ENCODE measurements at regions not wholly inside any gene's neighbourhood (a gene's known extent, or its start where the extent isn't known, plus 50 kb on each side); places are given as distances from the start of the nearest gene placed in this dataset.
"Not testable (repeated sequence)": the region's sequence is repeated elsewhere in the genome, so short reads cannot be mapped to it uniquely, and the experiment has no call there.

GRCh38 chr5:96483878-96484277 lies 50.8 kb upstream of the PCSK1 start:
- no peak for DNase-seq

GRCh38 chr5:96487859-96488258 lies 54.8 kb upstream of the PCSK1 start:
- no peak for DNase-seq

GRCh38 chr5:96489532-96489931 lies 56.5 kb upstream of the PCSK1 start:
- no peak for DNase-seq

- DNase-seq, result no peak
Observed at GRCh38 chr5:96492459-96493047, 59.5 kb upstream of the PCSK1 start.

GRCh38 chr5:96493219-96493790 lies 60.3 kb upstream of the PCSK1 start:
- no peak for DNase-seq

GRCh38 chr5:96495412-96495811 lies 62.4 kb upstream of the PCSK1 start:
- DNase-seq, result not testable (repeated sequence)

- DNase-seq, result not testable (repeated sequence)
Observed at GRCh38 chr5:96497027-96497426, 64.0 kb upstream of the PCSK1 start.

GRCh38 chr5:96499753-96500345 lies 66.8 kb upstream of the PCSK1 start:
- no peak for DNase-seq

- no peak for DNase-seq
Observed at GRCh38 chr5:96501991-96502646, 69.1 kb upstream of the PCSK1 start.

GRCh38 chr5:96503501-96504236 lies 70.6 kb upstream of the PCSK1 start:
- DNase-seq, result no peak

- DNase-seq, result no peak
Observed at GRCh38 chr5:96506376-96506775, 73.3 kb upstream of the PCSK1 start.

- no peak for DNase-seq
Observed at GRCh38 chr5:96506866-96507527, 73.9 kb upstream of the PCSK1 start.

- no peak for DNase-seq
Observed at GRCh38 chr5:96509316-96509715, 76.3 kb upstream of the PCSK1 start.

GRCh38 chr5:96509721-96510350 lies 76.8 kb upstream of the PCSK1 start:
- DNase-seq, result no peak

GRCh38 chr5:96516631-96517071 lies 83.6 kb upstream of the PCSK1 start:
- no peak for DNase-seq

GRCh38 chr5:96517295-96517694 lies 84.2 kb upstream of the PCSK1 start:
- DNase-seq, result no peak

- DNase-seq, result no peak
Observed at GRCh38 chr5:96520345-96520744, 87.3 kb upstream of the PCSK1 start.

- DNase-seq, result no peak
Observed at GRCh38 chr5:96522635-96523355, 89.7 kb upstream of the PCSK1 start.

- no peak for DNase-seq
Observed at GRCh38 chr5:96527768-96528661, 95.0 kb upstream of the PCSK1 start.

- no peak for DNase-seq
Observed at GRCh38 chr5:96528826-96529474, 95.9 kb upstream of the PCSK1 start.
